Left ventricle myocardium inferior (tissue), 1 donor: ENCODE measurements at regions not wholly inside any gene's neighbourhood (a gene's known extent, or its start where the extent isn't known, plus 50 kb on each side); places are given as distances from the start of the nearest gene placed in this dataset.

Source experiments
- DNase-seq: peaks from one replicate; pipeline ENCODE4 v3.0.0-alpha.2; 2020
- H3K27ac ChIP-seq: fragments of 200-600 bp; replicated peaks from 2 replicates; pipeline ENCODE4 v1.8.0; 2021
- H3K27me3 ChIP-seq: fragments of 200-600 bp; 2 replicates; pipeline ENCODE4 v1.8.0; 2021; ENCODE audit warnings: low read depth
- H3K36me3 ChIP-seq: fragments of 200-600 bp; 2 replicates; pipeline ENCODE4 v1.8.0; 2021
- H3K4me1 ChIP-seq: fragments of 200-600 bp; 2 replicates; pipeline ENCODE4 v1.8.0; 2021
- H3K4me3 ChIP-seq: fragments of 200-600 bp; 2 replicates; pipeline ENCODE4 v1.8.0; 2021; ENCODE audit warnings: mild to moderate bottlenecking, moderate library complexity
- H3K9me3 ChIP-seq: fragments of 200-600 bp; replicated peaks from 2 replicates; pipeline ENCODE4 v1.8.0; 2021
- CTCF ChIP-seq: fragments of 200-600 bp; IDR thresholded peaks from 2 replicates; pipeline ENCODE4 v1.8.0; 2021; ENCODE audit warnings: antibody characterized with exemption, mild to moderate bottlenecking, borderline replicate concordance
- intact Hi-C: fragments of 100-400 bp; cut with micrococcal nuclease; formaldehyde crosslinking; loops from one replicate; pipeline ENCODE4 v1.11.0; 2022
- donor health status: DM: no; HTN: yes; CAD: no; lungs with severe emphysema.

- H3K4me3 ChIP-seq: no peak overlapping the region
- no peak overlapping the region for H3K27ac ChIP-seq
- no peaks in the 10 kb centered on the region for H3K36me3 ChIP-seq
- H3K9me3 ChIP-seq: no peaks in the 10 kb centered on the region
- intact Hi-C loops: no loop called here
- TF ChIP-seq CTCF: no peak
- DNase-seq: no peak
- no peaks in the 10 kb centered on the region for H3K4me1 ChIP-seq
- no peaks in the 10 kb centered on the region for H3K27me3 ChIP-seq
Measured at GRCh38 chr11:91350931-91351330, 873.7 kb upstream of the FAT3 start.

GRCh38 chr11:91326751-91327150 lies 897.9 kb upstream of the FAT3 start:
- Histone ChIP-seq H3K9me3 (peaks cover 6% of the 10 kb centered on the region), H3K36me3 (no peaks in the 10 kb centered on the region), H3K27me3 (peaks cover 1% of the 10 kb centered on the region), H3K27ac (no peak overlapping the region), H3K4me1 (no peaks in the 10 kb centered on the region), H3K4me3 (no peak overlapping the region)
- intact Hi-C loops: no loop called here
- no peak for TF ChIP-seq CTCF
- DNase-seq: no peak

- no peak overlapping the region for H3K27ac ChIP-seq
- peaks cover 6% of the 10 kb centered on the region for H3K27me3 ChIP-seq
- intact Hi-C loops: no loop called here
- no peak for DNase-seq
- no peaks in the 10 kb centered on the region for H3K36me3 ChIP-seq
- no peak for TF ChIP-seq CTCF
- H3K4me1 ChIP-seq: no peaks in the 10 kb centered on the region
- H3K4me3 ChIP-seq: no peak overlapping the region
- peaks cover 7% of the 10 kb centered on the region for H3K9me3 ChIP-seq
Measured at GRCh38 chr11:91326280-91326679, 898.3 kb upstream of the FAT3 start.

- H3K36me3 ChIP-seq: no peaks in the 10 kb centered on the region
- H3K27me3 ChIP-seq: no peaks in the 10 kb centered on the region
- intact Hi-C loops: no loop called here
- H3K9me3 ChIP-seq: no peaks in the 10 kb centered on the region
- no peaks in the 10 kb centered on the region for H3K4me1 ChIP-seq
- no peak for TF ChIP-seq CTCF
- H3K4me3 ChIP-seq: no peak overlapping the region
- H3K27ac ChIP-seq: no peak overlapping the region
- DNase-seq: no peak
Measured at GRCh38 chr11:91314521-91314920, 910.1 kb upstream of the FAT3 start.

GRCh38 chr11:91312541-91312940 lies 912.1 kb upstream of the FAT3 start:
- H3K9me3 ChIP-seq: no peaks in the 10 kb centered on the region
- intact Hi-C loops: no loop called here
- H3K27me3 ChIP-seq: no peaks in the 10 kb centered on the region
- H3K36me3 ChIP-seq: no peaks in the 10 kb centered on the region
- no peak overlapping the region for H3K4me3 ChIP-seq
- no peak for TF ChIP-seq CTCF
- H3K4me1 ChIP-seq: no peaks in the 10 kb centered on the region
- no peak overlapping the region for H3K27ac ChIP-seq
- no peak for DNase-seq

GRCh38 chr11:91310085-91310484 lies 914.5 kb upstream of the FAT3 start:
- no peak for DNase-seq
- Histone ChIP-seq H3K9me3 (no peaks in the 10 kb centered on the region), H3K36me3 (no peaks in the 10 kb centered on the region), H3K4me1 (no peaks in the 10 kb centered on the region), H3K4me3 (no peak overlapping the region), H3K27ac (no peak overlapping the region), H3K27me3 (no peaks in the 10 kb centered on the region)
- intact Hi-C loops: no loop called here
- TF ChIP-seq CTCF: no peak
